K562 (cell line): ENCODE measurements at regions not wholly inside any gene's neighbourhood (a gene's known extent, or its start where the extent isn't known, plus 50 kb on each side); places are given as distances from the start of the nearest gene placed in this dataset.

Source experiments
- AFF4 ChIP-seq: sonication (generic); formaldehyde crosslinking; IDR thresholded peaks from 2 replicates; pipeline ENCODE4 v1.8.0; 2023; ENCODE audit warnings: mild to moderate bottlenecking, missing genetic modification reagents
- CHD7 ChIP-seq: fragments of 200-600 bp; sonication (generic); IDR thresholded peaks from one replicate; pipeline ENCODE4 v1.6.1; 2012; ENCODE audit warnings: mild to moderate bottlenecking, low read depth, low read length, inconsistent platforms
- CREB3 ChIP-seq: fragments of 450-650 bp; conservative IDR thresholded peaks from 2 replicates; pipeline ENCODE4 v1.6.1; 2016; ENCODE audit warnings: missing genetic modification characterization, low read depth, mild to moderate bottlenecking, missing compliant biosample characterization, moderate library complexity
- MAFG ChIP-seq: fragments of 450-650 bp; conservative IDR thresholded peaks from 2 replicates; pipeline ENCODE4 v1.6.1; 2016; ENCODE audit warnings: missing genetic modification characterization, missing compliant biosample characterization
- TEAD2 ChIP-seq: fragments of 450-650 bp; IDR thresholded peaks from 2 replicates; pipeline ENCODE4 v1.6.1; 2016; ENCODE audit warnings: missing genetic modification characterization, control low read depth, missing compliant biosample characterization
- TRIM24 ChIP-seq, 2 experiments: fragments of 450-650 bp; IDR thresholded peaks; 2 replicates each; pipeline ENCODE4 v1.6.1; 2016
- ZBTB49 ChIP-seq: sonication (generic); formaldehyde crosslinking; IDR thresholded peaks from 2 replicates; pipeline ENCODE4 v1.8.0; 2022; ENCODE audit warnings: missing genetic modification reagents, mild to moderate bottlenecking, borderline replicate concordance
- ZNF146 ChIP-seq: IDR thresholded peaks from one replicate; pipeline ENCODE4 v1.6.1; 2018; ENCODE audit warnings: missing compliant biosample characterization; ENCODE audit not compliant: unreplicated experiment

- TF ChIP-seq AFF4, result no peak
- no peak for TF ChIP-seq ZNF146 (CRISPR knock-in tag)
- TF ChIP-seq ZBTB49, result no peak
- no peak for TF ChIP-seq CHD7
- TF ChIP-seq TEAD2 (tag), result no peak
- no peak for TF ChIP-seq CREB3 (tag)
- TF ChIP-seq MAFG (tag), result no peak
- TF ChIP-seq TRIM24 (IDR thresholded peaks at IDR 0.05), result no peak
Measured at GRCh38 chr1:187622545-187622944, 793.8 kb downstream of the PLA2G4A start (continued).
